Stomach (tissue), 8 donors: ENCODE measurements at regions not wholly inside any gene's neighbourhood (a gene's known extent, or its start where the extent isn't known, plus 50 kb on each side); places are given as distances from the start of the nearest gene placed in this dataset.

ENCODE experiments used
- DNase-seq, 2 donors: peaks; one replicate each; pipeline versions ENCODE4 v3.0.0 to v3.0.0-alpha.2; 2013 to 2019
- H3K27ac ChIP-seq, 5 donors: fragments of 200-600 bp in 4 of 5; sonication (generic) in 4 of 5; one replicate each; pipeline ENCODE4 v1.5.1; 2013 to 2019; ENCODE audit warnings: mild to moderate bottlenecking in 1 of 5, moderate library complexity in 1 of 5
- H3K27me3 ChIP-seq, 3 donors: fragments of 200-600 bp; sonication (generic); one replicate each; pipeline ENCODE4 v1.5.1; 2017 to 2019; ENCODE audit warnings: mixed run types in 1 of 3
- H3K36me3 ChIP-seq, 4 donors: fragments of 200-600 bp; sonication (generic); 1 replicate in 3 of 4; 2 replicates in 1 of 4; pipeline ENCODE4 v1.5.1; 2016 to 2019
- H3K4me1 ChIP-seq, 4 donors: fragments of 200-600 bp; sonication (generic); one replicate each; pipeline ENCODE4 v1.5.1; 2016 to 2019
- H3K4me3 ChIP-seq, 4 donors: fragments of 200-600 bp; sonication (generic) in 3 of 4; one replicate each; pipeline ENCODE4 v1.5.1; 2016 to 2019; ENCODE audit warnings: mild to moderate bottlenecking in 1 of 4
- H3K9me3 ChIP-seq, 4 donors: fragments of 200-600 bp; sonication (generic); one replicate each; pipeline ENCODE4 v1.5.1; 2016 to 2019
- CTCF ChIP-seq, 7 experiments: fragments of 450-650 bp in 4 of 7; fragments of 200-600 bp in 3 of 7; sonication (generic) in 3 of 7; IDR thresholded peaks; one replicate each; pipeline ENCODE4 v1.5.1; 2016 to 2019; ENCODE audit warnings: antibody characterized with exemption in 7 of 7, control low read depth in 2 of 7, mild to moderate bottlenecking in 1 of 7
- EP300 ChIP-seq: sonication (generic); formaldehyde crosslinking; IDR thresholded peaks from one replicate; pipeline ENCODE4 v1.6.1; 2017; ENCODE audit warnings: antibody characterized with exemption
- POLR2A ChIP-seq, 4 donors: fragments of 450-650 bp; IDR thresholded peaks; one replicate each; pipeline ENCODE4 v1.6.1; 2016; ENCODE audit warnings: antibody characterized with exemption in 4 of 4, control low read depth in 2 of 4, mild to moderate bottlenecking in 1 of 4, moderate library complexity in 1 of 4
- POLR2AphosphoS5 ChIP-seq, 3 donors: sonication (generic); formaldehyde crosslinking; IDR thresholded peaks; one replicate each; pipeline ENCODE4 v1.6.1; 2016; ENCODE audit warnings: antibody characterized with exemption in 3 of 3
- WGBS, 5 donors: extraction: QIAGEN DNeasy Blood & Tissue Kit in 3 of 5; methylation state at CpG; one replicate each; pipeline versions ENCODE4 v1.1.5 to v1.1.7; 2013 to 2018; 5-methylcytosine and 5-hydroxymethylcytosine counted together
- intact Hi-C: fragments of 100-400 bp; cut with DNase I; formaldehyde crosslinking; loops from one replicate; pipeline ENCODE4 v1.15.1; 2023; ENCODE audit warnings: low total_unique reads
- donor health status: healthy with polysubstance abuse.
- donor health status: Bipolar disorder and iron deficiency.
- donor health status: healthy.

GRCh38 chr2:138221358-138221757 lies 257.1 kb downstream of the HNMT start:
- TF ChIP-seq POLR2A (IDR thresholded peaks at IDR 0.05) (no peak), EP300 (no peak), CTCF (IDR thresholded peaks at IDR 0.05) (no peak), POLR2AphosphoS5 (IDR thresholded peaks at IDR 0.05) (no peak)
- H3K4me3 ChIP-seq: no peak overlapping the region
- no peaks in the 10 kb centered on the region for H3K9me3 ChIP-seq
- H3K27ac ChIP-seq: no peak overlapping the region
- 94 to 98% (median 97%) methylated on average over 4 of the region's 4 CpGs for WGBS, 5 donors
- no peak for DNase-seq
- no peaks in the 10 kb centered on the region for H3K4me1 ChIP-seq
- no peaks in the 10 kb centered on the region for H3K27me3 ChIP-seq
- intact Hi-C loops: no loop called here
- H3K36me3 ChIP-seq: no peaks in the 10 kb centered on the region

GRCh38 chr2:138223319-138223718 lies 259.0 kb downstream of the HNMT start:
- H3K4me3 ChIP-seq: no peak overlapping the region
- WGBS, 5 donors: 84 to 94% (median 88%) methylated on average over 6 of the region's 6 CpGs
- H3K36me3 ChIP-seq: no peaks in the 10 kb centered on the region
- no peaks in the 10 kb centered on the region for H3K27me3 ChIP-seq
- no peak overlapping the region for H3K27ac ChIP-seq
- intact Hi-C loops: no loop called here
- TF ChIP-seq EP300: no peak
- no peak for TF ChIP-seq CTCF (IDR thresholded peaks at IDR 0.05)
- TF ChIP-seq POLR2A (IDR thresholded peaks at IDR 0.05): no peak
- no peaks in the 10 kb centered on the region for H3K4me1 ChIP-seq
- no peak for DNase-seq
- H3K9me3 ChIP-seq: no peaks in the 10 kb centered on the region

- Histone ChIP-seq H3K27me3 (no peaks in the 10 kb centered on the region), H3K4me3 (no peak overlapping the region), H3K9me3 (no peaks in the 10 kb centered on the region), H3K4me1 (no peaks in the 10 kb centered on the region), H3K36me3 (no peaks in the 10 kb centered on the region), H3K27ac (no peak overlapping the region)
- TF ChIP-seq POLR2AphosphoS5 (IDR thresholded peaks at IDR 0.05) (no peak), CTCF (IDR thresholded peaks at IDR 0.05) (no peak), POLR2A (IDR thresholded peaks at IDR 0.05) (no peak), EP300 (no peak)
- DNase-seq: no peak
- intact Hi-C loops: no loop called here
These were observed 262.9 kb downstream of the HNMT start for GRCh38 chr2:138227195-138227594.

- 65 to 77% (median 71%) methylated on average over 2 of the region's 2 CpGs for WGBS, 5 donors
- no peak for DNase-seq
- no peaks in the 10 kb centered on the region for H3K36me3 ChIP-seq
- H3K4me1 ChIP-seq: no peaks in the 10 kb centered on the region
- no peaks in the 10 kb centered on the region for H3K27me3 ChIP-seq
- intact Hi-C loops: no loop called here
- H3K4me3 ChIP-seq: no peak overlapping the region
- no peaks in the 10 kb centered on the region for H3K9me3 ChIP-seq
- no peak for TF ChIP-seq CTCF (IDR thresholded peaks at IDR 0.05)
- no peak for TF ChIP-seq POLR2A (IDR thresholded peaks at IDR 0.05)
- TF ChIP-seq POLR2AphosphoS5 (IDR thresholded peaks at IDR 0.05): no peak
- TF ChIP-seq EP300: no peak
- no peak overlapping the region for H3K27ac ChIP-seq
These were observed 263.8 kb downstream of the HNMT start for GRCh38 chr2:138228101-138228500.
